Activated CD4-positive, alpha-beta T cell treated with anti-CD3 and anti-CD28 coated beads, Interleukin-2, amount 10 ng/mL, durations not matched to agents 24 days and 14 days (primary cell): ENCODE measurements at regions not wholly inside any gene's neighbourhood (a gene's known extent, or its start where the extent isn't known, plus 50 kb on each side); places are given as distances from the start of the nearest gene placed in this dataset.
"Not testable (repeated sequence)": the region's sequence is repeated elsewhere in the genome, so short reads cannot be mapped to it uniquely, and the experiment has no call there.

Experiments
- DNase-seq: peaks from one replicate; pipeline ENCODE4 v3.0.0; 2022
- H3K27ac Mint-ChIP-seq: one replicate; pipeline ENCODE4 v1.8.0; 2022; ENCODE audit warnings: mild to moderate bottlenecking, mixed read lengths
- H3K27me3 Mint-ChIP-seq: one replicate; pipeline ENCODE4 v1.8.0; 2022; ENCODE audit warnings: mixed read lengths
- H3K36me3 Mint-ChIP-seq: one replicate; pipeline ENCODE4 v1.8.0; 2022; ENCODE audit warnings: low read depth, mild to moderate bottlenecking, mixed read lengths
- H3K4me1 Mint-ChIP-seq: one replicate; pipeline ENCODE4 v1.8.0; 2021; ENCODE audit warnings: mixed read lengths
- H3K4me3 Mint-ChIP-seq: one replicate; pipeline ENCODE4 v1.8.0; 2022; ENCODE audit warnings: mild to moderate bottlenecking, moderate library complexity, mixed read lengths
- H3K9me3 Mint-ChIP-seq: one replicate; pipeline ENCODE4 v1.8.0; 2021; ENCODE audit warnings: mixed read lengths
- intact Hi-C: fragments of 100-400 bp; cut with micrococcal nuclease; formaldehyde crosslinking; loops from one replicate; pipeline ENCODE4 v1.15.1; 2023

GRCh38 chr12:25394775-25395174, 144.0 kb upstream of the KRAS start:
- H3K27ac Mint-ChIP-seq, H3K9me3 Mint-ChIP-seq, H3K4me1 Mint-ChIP-seq, DNase-seq, H3K4me3 Mint-ChIP-seq, intact Hi-C loops, H3K36me3 Mint-ChIP-seq: not testable (repeated sequence)
- peaks cover 23% of the 10 kb centered on the region for H3K27me3 Mint-ChIP-seq

- intact Hi-C loops, result no loop called here
- Mint-ChIP-seq H3K27ac (no peak overlapping the region), H3K9me3 (peaks cover 4% of the 10 kb centered on the region), H3K36me3 (no peaks in the 10 kb centered on the region), H3K4me3 (no peak overlapping the region), H3K4me1 (peaks cover 2% of the 10 kb centered on the region), H3K27me3 (peaks cover 23% of the 10 kb centered on the region)
- DNase-seq, result no peak
These were observed 143.3 kb upstream of the KRAS start for GRCh38 chr12:25394025-25394424.

- H3K9me3 Mint-ChIP-seq, H3K4me3 Mint-ChIP-seq, DNase-seq, H3K36me3 Mint-ChIP-seq, intact Hi-C loops, H3K27ac Mint-ChIP-seq: not testable (repeated sequence)
- Mint-ChIP-seq H3K27me3 (peaks cover 15% of the 10 kb centered on the region), H3K4me1 (peaks cover 25% of the 10 kb centered on the region)
These were observed 140.6 kb upstream of the KRAS start for GRCh38 chr12:25391346-25391745.

GRCh38 chr12:25388183-25388582, 137.5 kb upstream of the KRAS start:
- no peaks in the 10 kb centered on the region for H3K9me3 Mint-ChIP-seq
- peak overlapping the region; percentile 92 for H3K4me3 Mint-ChIP-seq
- intact Hi-C loops, result no loop called here
- peaks cover 3% of the 10 kb centered on the region for H3K27me3 Mint-ChIP-seq
- H3K4me1 Mint-ChIP-seq, result peaks cover 45% of the 10 kb centered on the region
- peak overlapping the region; percentile 85 for H3K27ac Mint-ChIP-seq
- peak; percentile 88 for DNase-seq
- no peaks in the 10 kb centered on the region for H3K36me3 Mint-ChIP-seq

GRCh38 chr12:25387732-25388050, 137.0 kb upstream of the KRAS start:
- H3K4me3 Mint-ChIP-seq, result peak overlapping the region; percentile 92
- H3K36me3 Mint-ChIP-seq, result no peaks in the 10 kb centered on the region
- intact Hi-C loops, result loop anchor here (1.0 kb wide), 3 partner anchors 146 to 192 kb away; partner anchors contain the start of genes DNAI7 and ETFRF1
- no peaks in the 10 kb centered on the region for H3K27me3 Mint-ChIP-seq
- DNase-seq, result no peak
- peaks cover 49% of the 10 kb centered on the region for H3K4me1 Mint-ChIP-seq
- H3K9me3 Mint-ChIP-seq, result no peaks in the 10 kb centered on the region
- peak overlapping the region; percentile 85 for H3K27ac Mint-ChIP-seq

- peak overlapping the region; percentile 98 for H3K27ac Mint-ChIP-seq
- no peaks in the 10 kb centered on the region for H3K36me3 Mint-ChIP-seq
- H3K4me3 Mint-ChIP-seq, result peak overlapping the region; percentile 92
- intact Hi-C loops, result loop anchor here (1.0 kb wide), 3 partner anchors 146 to 192 kb away; partner anchors contain the start of genes DNAI7 and ETFRF1
- no peaks in the 10 kb centered on the region for H3K9me3 Mint-ChIP-seq
- peaks cover 56% of the 10 kb centered on the region for H3K4me1 Mint-ChIP-seq
- peak; percentile 95 for DNase-seq
- no peaks in the 10 kb centered on the region for H3K27me3 Mint-ChIP-seq
These were observed 136.4 kb upstream of the KRAS start for GRCh38 chr12:25386831-25387731.

GRCh38 chr12:25384893-25385248, 134.1 kb upstream of the KRAS start:
- H3K4me1 Mint-ChIP-seq, result peaks cover 65% of the 10 kb centered on the region
- intact Hi-C loops, result no loop called here
- no peaks in the 10 kb centered on the region for H3K36me3 Mint-ChIP-seq
- H3K27ac Mint-ChIP-seq, result peak overlapping the region; percentile 98
- H3K27me3 Mint-ChIP-seq, result no peaks in the 10 kb centered on the region
- DNase-seq, result peak; percentile 63
- no peaks in the 10 kb centered on the region for H3K9me3 Mint-ChIP-seq
- H3K4me3 Mint-ChIP-seq, result peak overlapping the region; percentile 92

- H3K27ac Mint-ChIP-seq, result peak overlapping the region; percentile 98
- H3K4me3 Mint-ChIP-seq, result peak overlapping the region; percentile 92
- intact Hi-C loops, result no loop called here
- peaks cover 68% of the 10 kb centered on the region for H3K4me1 Mint-ChIP-seq
- no peaks in the 10 kb centered on the region for H3K27me3 Mint-ChIP-seq
- H3K36me3 Mint-ChIP-seq, result no peaks in the 10 kb centered on the region
- H3K9me3 Mint-ChIP-seq, result no peaks in the 10 kb centered on the region
- DNase-seq, result peak; percentile 66
These were observed 133.5 kb upstream of the KRAS start for GRCh38 chr12:25384038-25384892.

GRCh38 chr12:25382311-25383106, 131.8 kb upstream of the KRAS start:
- Mint-ChIP-seq H3K27ac (peak overlapping the region; percentile 66), H3K4me1 (peaks cover 69% of the 10 kb centered on the region), H3K9me3 (no peaks in the 10 kb centered on the region), H3K27me3 (no peaks in the 10 kb centered on the region), H3K4me3 (peak overlapping the region; percentile 92), H3K36me3 (no peaks in the 10 kb centered on the region)
- DNase-seq, result peak; percentile 79
- intact Hi-C loops, result no loop called here

GRCh38 chr12:25377469-25378177, 126.9 kb upstream of the KRAS start:
- intact Hi-C loops, result loop anchor here (1.0 to 2.0 kb wide), 3 partner anchors 12 to 57 kb away; no protein-coding TSS in a partner anchor
- peaks cover 2% of the 10 kb centered on the region for H3K36me3 Mint-ChIP-seq
- H3K4me1 Mint-ChIP-seq, result peaks cover 68% of the 10 kb centered on the region
- H3K27ac Mint-ChIP-seq, result peak overlapping the region; percentile 72
- no peaks in the 10 kb centered on the region for H3K27me3 Mint-ChIP-seq
- H3K4me3 Mint-ChIP-seq, result peak overlapping the region; percentile 40
- no peaks in the 10 kb centered on the region for H3K9me3 Mint-ChIP-seq
- DNase-seq, result peak; percentile 83

GRCh38 chr12:25376985-25377384, 126.3 kb upstream of the KRAS start:
- Mint-ChIP-seq H3K4me1 (peaks cover 65% of the 10 kb centered on the region), H3K36me3 (peaks cover 2% of the 10 kb centered on the region), H3K9me3 (no peaks in the 10 kb centered on the region), H3K27ac (peak overlapping the region; percentile 72), H3K4me3 (peak overlapping the region; percentile 40), H3K27me3 (no peaks in the 10 kb centered on the region)
- intact Hi-C loops, result loop anchor here (1.0 to 2.0 kb wide), 3 partner anchors 12 to 56 kb away; no protein-coding TSS in a partner anchor
- peak; percentile 61 for DNase-seq

- Mint-ChIP-seq H3K27me3 (no peaks in the 10 kb centered on the region), H3K4me1 (peaks cover 60% of the 10 kb centered on the region), H3K9me3 (no peaks in the 10 kb centered on the region), H3K36me3 (peaks cover 2% of the 10 kb centered on the region), H3K4me3 (peak overlapping the region; percentile 63), H3K27ac (peak overlapping the region; percentile 78)
- intact Hi-C loops, result loop anchor here (2.0 kb wide), 1 partner anchor 56 kb away; no protein-coding TSS in a partner anchor
- no peak for DNase-seq
These were observed 125.7 kb upstream of the KRAS start for GRCh38 chr12:25376407-25376806.
